Esophagus squamous epithelium (tissue), 5 donors: ENCODE measurements at regions not wholly inside any gene's neighbourhood (a gene's known extent, or its start where the extent isn't known, plus 50 kb on each side); places are given as distances from the start of the nearest gene placed in this dataset.

Experiments
- DNase-seq: peaks from one replicate; lab custom pipeline; 2025; lab: John Stamatoyannopoulos, UW
- H3K27ac ChIP-seq, 4 donors: fragments of 200-600 bp; sonication (generic); one replicate each; pipeline ENCODE4 v1.5.1; 2016 to 2019; ENCODE audit warnings: mild to moderate bottlenecking in 1 of 4
- H3K27me3 ChIP-seq, 4 donors: fragments of 200-600 bp; sonication (generic); 1 replicate in 3 of 4; 2 replicates in 1 of 4; pipeline versions ENCODE4 v1.5.1 to v1.6.0; 2017 to 2021; ENCODE audit warnings: antibody characterized with exemption in 1 of 4
- H3K36me3 ChIP-seq, 3 donors: fragments of 200-600 bp; sonication (generic); one replicate each; pipeline ENCODE4 v1.5.1; 2016 to 2019
- H3K4me1 ChIP-seq, 3 donors: fragments of 200-600 bp; sonication (generic); one replicate each; pipeline ENCODE4 v1.5.1; 2017 to 2019
- H3K4me3 ChIP-seq, 4 donors: fragments of 200-600 bp; sonication (generic); 1 replicate in 3 of 4; 2 replicates in 1 of 4; pipeline ENCODE4 v1.5.1; 2016 to 2019; ENCODE audit warnings: mild to moderate bottlenecking in 2 of 4, moderate library complexity in 1 of 4
- H3K9me3 ChIP-seq, 3 donors: fragments of 200-600 bp; sonication (generic); one replicate each; pipeline ENCODE4 v1.5.1; 2016 to 2019
- POLR2A ChIP-seq, 4 donors: fragments of 450-650 bp; IDR thresholded peaks; one replicate each; pipeline ENCODE4 v1.6.1; 2017; ENCODE audit warnings: antibody characterized with exemption in 4 of 4, mild to moderate bottlenecking in 4 of 4, moderate library complexity in 3 of 4
- WGBS, 2 donors: methylation state at CpG; one replicate each; pipeline ENCODE4 v1.1.5; 2018; 5-methylcytosine and 5-hydroxymethylcytosine counted together
- intact Hi-C: fragments of 100-400 bp; cut with DNase I; formaldehyde crosslinking; loops from one replicate; pipeline ENCODE4 v1.15.0; 2022
- TF ChIP-seq, protein P1 (sequence below), 6 experiments: fragments of 450-650 bp in 4 of 6; fragments of 200-600 bp in 2 of 6; sonication (generic) in 2 of 6; IDR thresholded peaks; one replicate each; pipeline ENCODE4 v1.5.1; 2016 to 2019; ENCODE audit warnings: antibody characterized with exemption in 6 of 6, mild to moderate bottlenecking in 4 of 6, moderate library complexity in 4 of 6
- donor health status: DM: yes; HTN: yes; CAD: no.

DNA sequence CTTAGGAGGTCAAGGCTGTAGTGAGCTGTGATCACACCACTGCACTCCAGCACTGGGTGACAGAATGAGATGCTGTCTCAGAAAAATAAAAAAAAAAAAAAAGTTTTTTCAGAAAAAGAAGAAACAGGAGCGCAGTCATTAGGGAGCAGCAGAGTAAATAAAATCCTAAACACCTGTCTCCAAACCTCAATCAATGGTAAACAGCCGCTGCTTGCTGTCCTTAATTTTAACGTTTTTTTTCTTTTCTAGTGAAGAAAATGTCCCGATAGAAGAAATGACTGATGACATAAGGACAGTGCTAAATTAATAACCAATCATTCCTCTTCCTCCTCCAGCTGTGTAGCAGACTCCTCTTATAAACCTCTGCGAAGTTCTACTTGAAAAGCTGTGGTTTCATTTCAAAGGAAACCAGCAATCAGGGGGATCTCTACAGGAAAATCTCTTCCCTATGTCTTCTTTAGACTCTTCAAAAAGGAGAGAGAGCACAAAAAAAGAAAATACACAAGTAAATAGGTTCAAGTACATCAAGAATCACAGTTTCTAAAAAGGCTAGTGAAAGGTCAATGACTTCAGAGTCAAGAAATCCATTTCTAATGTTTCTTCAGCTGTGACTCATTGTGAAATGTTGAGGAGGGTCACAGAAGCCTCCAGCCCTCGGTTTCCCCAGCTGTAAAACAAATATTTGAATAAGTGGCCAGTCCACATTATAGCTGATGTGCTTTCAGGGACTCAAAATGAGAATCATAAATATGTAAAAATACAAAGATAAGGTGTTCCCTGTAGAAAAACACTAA is 127.6 kb downstream of the TMCO5A start:
- Histone ChIP-seq H3K4me1 (peaks cover 0 to 8% (median 7%) of the 10 kb centered on the region in 3 donors), H3K27ac (no peak overlapping the region), H3K4me3 (no peak overlapping the region), H3K36me3 (no peaks in the 10 kb centered on the region), H3K27me3 (no peaks in the 10 kb centered on the region), H3K9me3 (no peaks in the 10 kb centered on the region)
- TF ChIP-seq, protein P1, sequence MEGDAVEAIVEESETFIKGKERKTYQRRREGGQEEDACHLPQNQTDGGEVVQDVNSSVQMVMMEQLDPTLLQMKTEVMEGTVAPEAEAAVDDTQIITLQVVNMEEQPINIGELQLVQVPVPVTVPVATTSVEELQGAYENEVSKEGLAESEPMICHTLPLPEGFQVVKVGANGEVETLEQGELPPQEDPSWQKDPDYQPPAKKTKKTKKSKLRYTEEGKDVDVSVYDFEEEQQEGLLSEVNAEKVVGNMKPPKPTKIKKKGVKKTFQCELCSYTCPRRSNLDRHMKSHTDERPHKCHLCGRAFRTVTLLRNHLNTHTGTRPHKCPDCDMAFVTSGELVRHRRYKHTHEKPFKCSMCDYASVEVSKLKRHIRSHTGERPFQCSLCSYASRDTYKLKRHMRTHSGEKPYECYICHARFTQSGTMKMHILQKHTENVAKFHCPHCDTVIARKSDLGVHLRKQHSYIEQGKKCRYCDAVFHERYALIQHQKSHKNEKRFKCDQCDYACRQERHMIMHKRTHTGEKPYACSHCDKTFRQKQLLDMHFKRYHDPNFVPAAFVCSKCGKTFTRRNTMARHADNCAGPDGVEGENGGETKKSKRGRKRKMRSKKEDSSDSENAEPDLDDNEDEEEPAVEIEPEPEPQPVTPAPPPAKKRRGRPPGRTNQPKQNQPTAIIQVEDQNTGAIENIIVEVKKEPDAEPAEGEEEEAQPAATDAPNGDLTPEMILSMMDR (IDR thresholded peaks at IDR 0.05) = no peak
- TF ChIP-seq POLR2A (IDR thresholded peaks at IDR 0.05) = no peak
- DNase-seq = no peak
- intact Hi-C loops = no loop called here
- WGBS, 2 donors = 52 to 73% methylated on average over 6 of the region's 6 CpGs

GRCh38 chr15:38062696-38063095 is 128.3 kb downstream of the TMCO5A start:
- no peak overlapping the region for H3K4me3 ChIP-seq
- 71 to 77% methylated on average over 7 of the region's 7 CpGs for WGBS, 2 donors
- H3K36me3 ChIP-seq = no peaks in the 10 kb centered on the region
- H3K4me1 ChIP-seq = peaks cover 0 to 8% (median 7%) of the 10 kb centered on the region in 3 donors
- no peak overlapping the region for H3K27ac ChIP-seq
- TF ChIP-seq, protein P1 (IDR thresholded peaks at IDR 0.05) = no peak
- no peak for TF ChIP-seq POLR2A (IDR thresholded peaks at IDR 0.05)
- DNase-seq = no peak
- no peaks in the 10 kb centered on the region for H3K27me3 ChIP-seq
- no peaks in the 10 kb centered on the region for H3K9me3 ChIP-seq
- intact Hi-C loops = no loop called here

GRCh38 chr15:38065721-38066345 is 131.4 kb downstream of the TMCO5A start:
- Histone ChIP-seq H3K4me1 (peaks cover 14 to 29% (median 15%) of the 10 kb centered on the region in 3 donors), H3K4me3 (no peak overlapping the region), H3K27ac (no peak overlapping the region), H3K36me3 (no peaks in the 10 kb centered on the region), H3K9me3 (no peaks in the 10 kb centered on the region), H3K27me3 (no peaks in the 10 kb centered on the region)
- no peak for TF ChIP-seq POLR2A (IDR thresholded peaks at IDR 0.05)
- TF ChIP-seq, protein P1 (IDR thresholded peaks at IDR 0.05) = no peak
- intact Hi-C loops = no loop called here
- WGBS, 2 donors = 49 to 72% methylated on average over 5 of the region's 5 CpGs
- no peak for DNase-seq

GRCh38 chr15:38066612-38067011 is 132.2 kb downstream of the TMCO5A start:
- Histone ChIP-seq H3K27me3 (no peaks in the 10 kb centered on the region), H3K36me3 (no peaks in the 10 kb centered on the region), H3K9me3 (no peaks in the 10 kb centered on the region), H3K4me1 (peaks cover 14 to 37% (median 19%) of the 10 kb centered on the region in 3 donors), H3K4me3 (no peak overlapping the region), H3K27ac (no peak overlapping the region)
- intact Hi-C loops = no loop called here
- TF ChIP-seq POLR2A (IDR thresholded peaks at IDR 0.05) = no peak
- TF ChIP-seq, protein P1 (IDR thresholded peaks at IDR 0.05) = no peak
- 83 to 88% methylated on average over 3 of the region's 3 CpGs for WGBS, 2 donors
- no peak for DNase-seq
